SJSA1 (cell line): ENCODE measurements at regions not wholly inside any gene's neighbourhood (a gene's known extent, or its start where the extent isn't known, plus 50 kb on each side); places are given as distances from the start of the nearest gene placed in this dataset.
"Not testable (repeated sequence)": the region's sequence is repeated elsewhere in the genome, so short reads cannot be mapped to it uniquely, and the experiment has no call there.

ENCODE experiments used
- DNase-seq, 2 experiments: peaks; one replicate each; pipeline ENCODE4 v3.0.0-alpha.2; 2015 to 2020; ENCODE audit warnings: low spot score in 2 of 2, low read depth in 1 of 2
- H3K27ac ChIP-seq: fragments of 250-450 bp; sonication (Bioruptor Pico); 2 replicates; pipeline ENCODE4 v1.5.1; 2020; ENCODE audit warnings: mild to moderate bottlenecking, moderate library complexity
- H3K27me3 ChIP-seq: fragments of 250-450 bp; sonication (Bioruptor Pico); replicated peaks from 2 replicates; pipeline ENCODE4 v1.5.1; 2020; ENCODE audit warnings: mild to moderate bottlenecking, moderate library complexity
- H3K36me3 ChIP-seq: fragments of 250-450 bp; sonication (Bioruptor Pico); 2 replicates; pipeline ENCODE4 v1.5.1; 2020; ENCODE audit warnings: mild to moderate bottlenecking
- H3K4me1 ChIP-seq: fragments of 250-450 bp; sonication (Bioruptor Pico); replicated peaks from 2 replicates; pipeline ENCODE4 v1.6.1; 2021; ENCODE audit warnings: mild to moderate bottlenecking
- H3K4me3 ChIP-seq: fragments of 250-450 bp; sonication (Bioruptor Pico); 2 replicates; pipeline ENCODE4 v1.5.1; 2020; ENCODE audit warnings: mild to moderate bottlenecking
- H3K9me3 ChIP-seq: fragments of 250-450 bp; sonication (Bioruptor Pico); replicated peaks from 2 replicates; pipeline ENCODE4 v1.5.1; 2020; ENCODE audit warnings: mild to moderate bottlenecking

- H3K4me3 ChIP-seq, result no peak overlapping the region
- DNase-seq, result no peak
- H3K4me1 ChIP-seq, result peaks cover 6% of the 10 kb centered on the region
- H3K36me3 ChIP-seq, result peaks cover 34% of the 10 kb centered on the region
- H3K27ac ChIP-seq, result no peak overlapping the region
- H3K27me3 ChIP-seq, result no peaks in the 10 kb centered on the region
- 0 out of 2 replicates have a peak, but pooled peaks cover 2% of the 10 kb centered on the region for H3K9me3 ChIP-seq
Measured at GRCh38 chr10:94251098-94251497, 111.6 kb downstream of the NOC3L start.

GRCh38 chr10:94251568-94251967 is 111.2 kb downstream of the NOC3L start:
- Histone ChIP-seq H3K4me1 (peaks cover 6% of the 10 kb centered on the region), H3K27me3 (no peaks in the 10 kb centered on the region), H3K4me3 (no peak overlapping the region), H3K27ac (no peak overlapping the region), H3K9me3 (0 out of 2 replicates have a peak, but pooled peaks cover 2% of the 10 kb centered on the region), H3K36me3 (peaks cover 32% of the 10 kb centered on the region)
- DNase-seq, result no peak

- not testable (repeated sequence) for H3K27ac ChIP-seq, DNase-seq, H3K9me3 ChIP-seq, H3K4me3 ChIP-seq, H3K27me3 ChIP-seq, H3K4me1 ChIP-seq
- peaks cover 32% of the 10 kb centered on the region for H3K36me3 ChIP-seq
Measured at GRCh38 chr10:94257407-94257806, 105.3 kb downstream of the NOC3L start.

GRCh38 chr10:94260455-94260854 is 102.3 kb downstream of the NOC3L start:
- H3K4me3 ChIP-seq, result no peak overlapping the region
- no peak overlapping the region for H3K27ac ChIP-seq
- H3K9me3 ChIP-seq, result no peaks in the 10 kb centered on the region; the same call in 1 of the 2 replicates
- H3K36me3 ChIP-seq, result peaks cover 17% of the 10 kb centered on the region
- H3K27me3 ChIP-seq, result no peaks in the 10 kb centered on the region
- H3K4me1 ChIP-seq, result no peaks in the 10 kb centered on the region
- DNase-seq, result no peak

- no peaks in the 10 kb centered on the region for H3K4me1 ChIP-seq
- H3K4me3 ChIP-seq, result no peak overlapping the region
- no peak for DNase-seq
- H3K27ac ChIP-seq, result no peak overlapping the region
- H3K9me3 ChIP-seq, result no peaks in the 10 kb centered on the region; the same call in none of the 2 replicates
- no peaks in the 10 kb centered on the region for H3K27me3 ChIP-seq
- peaks cover 14% of the 10 kb centered on the region; the same call in 1 of the 2 replicates for H3K36me3 ChIP-seq
Measured at GRCh38 chr10:94264085-94264484, 98.7 kb downstream of the NOC3L start.

GRCh38 chr10:94266091-94266490 is 96.6 kb downstream of the NOC3L start:
- Histone ChIP-seq H3K36me3 (peaks cover 21% of the 10 kb centered on the region), H3K9me3 (no peaks in the 10 kb centered on the region; the same call in none of the 2 replicates), H3K4me1 (no peaks in the 10 kb centered on the region), H3K27ac (no peak overlapping the region), H3K4me3 (no peak overlapping the region), H3K27me3 (no peaks in the 10 kb centered on the region)
- DNase-seq, result no peak

- H3K27me3 ChIP-seq, result no peaks in the 10 kb centered on the region
- no peak for DNase-seq
- H3K9me3 ChIP-seq, result no peaks in the 10 kb centered on the region; the same call in none of the 2 replicates
- no peak overlapping the region for H3K27ac ChIP-seq
- H3K4me3 ChIP-seq, result no peak overlapping the region
- H3K4me1 ChIP-seq, result no peaks in the 10 kb centered on the region; the same call in 1 of the 2 replicates
- H3K36me3 ChIP-seq, result peaks cover 37% of the 10 kb centered on the region
Measured at GRCh38 chr10:94268652-94269051, 94.1 kb downstream of the NOC3L start.

- Histone ChIP-seq H3K27ac (no peak overlapping the region), H3K27me3 (no peaks in the 10 kb centered on the region), H3K4me1 (peaks cover 30% of the 10 kb centered on the region), H3K9me3 (no peaks in the 10 kb centered on the region; the same call in 1 of the 2 replicates), H3K36me3 (peaks cover 38% of the 10 kb centered on the region), H3K4me3 (no peak overlapping the region)
- no peak for DNase-seq
Measured at GRCh38 chr10:94274142-94274787, 88.5 kb downstream of the NOC3L start.

GRCh38 chr10:94276140-94276539 is 86.6 kb downstream of the NOC3L start:
- Histone ChIP-seq H3K27ac (peak overlapping the region; percentile 1; the same call in 1 of the 2 replicates), H3K9me3 (no peaks in the 10 kb centered on the region; the same call in 1 of the 2 replicates), H3K4me1 (peaks cover 40% of the 10 kb centered on the region), H3K4me3 (no peak overlapping the region), H3K27me3 (no peaks in the 10 kb centered on the region), H3K36me3 (peaks cover 36% of the 10 kb centered on the region)
- DNase-seq, result no peak

GRCh38 chr10:94277450-94277849 is 85.3 kb downstream of the NOC3L start:
- H3K27ac ChIP-seq, result no peak overlapping the region
- no peak overlapping the region for H3K4me3 ChIP-seq

GRCh38 chr10:94279835-94280709 is 82.7 kb downstream of the NOC3L start:
- no peak overlapping the region for H3K4me3 ChIP-seq
- H3K4me1 ChIP-seq, result peaks cover 33% of the 10 kb centered on the region
- peak; percentile 55 to 56 for DNase-seq
- no peaks in the 10 kb centered on the region for H3K27me3 ChIP-seq
- no peaks in the 10 kb centered on the region for H3K9me3 ChIP-seq
- no peak overlapping the region for H3K27ac ChIP-seq
- peaks cover 35% of the 10 kb centered on the region for H3K36me3 ChIP-seq

More at GRCh38 chr10:94277450-94277849, 85.3 kb downstream of the NOC3L start:
- Histone ChIP-seq H3K27me3 (no peaks in the 10 kb centered on the region), H3K36me3 (peaks cover 35% of the 10 kb centered on the region), H3K4me1 (peaks cover 42% of the 10 kb centered on the region), H3K9me3 (no peaks in the 10 kb centered on the region)
- no peak for DNase-seq

GRCh38 chr10:94281654-94282053 is 81.1 kb downstream of the NOC3L start:
- no peak overlapping the region for H3K4me3 ChIP-seq
- peaks cover 42% of the 10 kb centered on the region for H3K36me3 ChIP-seq
- H3K27me3 ChIP-seq, result no peaks in the 10 kb centered on the region
- H3K9me3 ChIP-seq, result no peaks in the 10 kb centered on the region
- no peak overlapping the region for H3K27ac ChIP-seq
- DNase-seq, result no peak
- peaks cover 34% of the 10 kb centered on the region for H3K4me1 ChIP-seq

- no peaks in the 10 kb centered on the region for H3K9me3 ChIP-seq
- H3K36me3 ChIP-seq, result peaks cover 42% of the 10 kb centered on the region
- H3K4me3 ChIP-seq, result no peak overlapping the region
- H3K4me1 ChIP-seq, result peaks cover 39% of the 10 kb centered on the region
- H3K27ac ChIP-seq, result no peak overlapping the region
- no peak for DNase-seq
- H3K27me3 ChIP-seq, result no peaks in the 10 kb centered on the region
Measured at GRCh38 chr10:94282369-94282768, 80.4 kb downstream of the NOC3L start.
